Thoracic aorta (tissue), 2 donors: ENCODE measurements at regions not wholly inside any gene's neighbourhood (a gene's known extent, or its start where the extent isn't known, plus 50 kb on each side); places are given as distances from the start of the nearest gene placed in this dataset.

Experiments used
- ATAC-seq: fragments of 150-250 bp; one replicate; pipeline ENCODE4 v1.8.0; 2017; ENCODE audit warnings: low read depth; ENCODE audit not compliant: insufficient number of reproducible peaks, low FRiP score
- DNase-seq: peaks from one replicate; pipeline ENCODE4 v3.0.0-alpha.2; 2020; ENCODE audit warnings: low spot score
- H3K27ac ChIP-seq, 2 donors: fragments of 200-600 bp; sonication (generic); 1 replicate in 1 of 2; 2 replicates in 1 of 2; pipeline ENCODE4 v1.5.1; 2016; ENCODE audit warnings: mild to moderate bottlenecking in 2 of 2, moderate library complexity in 2 of 2
- H3K27me3 ChIP-seq: fragments of 200-600 bp; sonication (generic); replicated peaks from 2 replicates; pipeline ENCODE4 v1.6.0; 2016; ENCODE audit warnings: mild to moderate bottlenecking; ENCODE audit not compliant: insufficient read depth
- H3K36me3 ChIP-seq: fragments of 200-600 bp; sonication (generic); one replicate; pipeline ENCODE4 v1.5.1; 2016
- H3K4me1 ChIP-seq, 2 donors: fragments of 200-600 bp; sonication (generic); 1 replicate in 1 of 2; 2 replicates in 1 of 2; pipeline versions ENCODE4 v1.5.1 to v1.6.0; 2016; ENCODE audit warnings: low read depth in 2 of 2, mild to moderate bottlenecking in 1 of 2; ENCODE audit not compliant: control insufficient read depth in 1 of 2
- H3K4me3 ChIP-seq: fragments of 200-600 bp; sonication (generic); 2 replicates; pipeline ENCODE4 v1.5.1; 2016; ENCODE audit warnings: mild to moderate bottlenecking
- H3K9me3 ChIP-seq: fragments of 200-600 bp; sonication (generic); 2 replicates; pipeline ENCODE4 v1.5.1; 2016
- CTCF ChIP-seq: fragments of 200-600 bp; sonication (generic); IDR thresholded peaks from one replicate; pipeline ENCODE4 v1.5.1; 2019; ENCODE audit warnings: antibody characterized with exemption

- no peak for TF ChIP-seq CTCF
- DNase-seq (no peak), ATAC-seq (no peak)
- Histone ChIP-seq H3K27me3 (no peaks in the 10 kb centered on the region), H3K36me3 (no peaks in the 10 kb centered on the region), H3K27ac (no peak overlapping the region), H3K9me3 (no peaks in the 10 kb centered on the region), H3K4me3 (no peak overlapping the region), H3K4me1 (no peaks in the 10 kb centered on the region)
These were observed 271.1 kb downstream of the TFAP2C start for GRCh38 chr20:56900252-56900651.

GRCh38 chr20:56903421-56903820, 274.3 kb downstream of the TFAP2C start:
- Histone ChIP-seq H3K27me3 (no peaks in the 10 kb centered on the region), H3K36me3 (no peaks in the 10 kb centered on the region), H3K27ac (no peak overlapping the region), H3K4me3 (no peak overlapping the region), H3K9me3 (no peaks in the 10 kb centered on the region), H3K4me1 (no peaks in the 10 kb centered on the region)
- ATAC-seq (no peak), DNase-seq (no peak)
- TF ChIP-seq CTCF = no peak

- Histone ChIP-seq H3K27ac (no peak overlapping the region), H3K9me3 (no peaks in the 10 kb centered on the region), H3K27me3 (no peaks in the 10 kb centered on the region), H3K4me1 (no peaks in the 10 kb centered on the region), H3K36me3 (no peaks in the 10 kb centered on the region), H3K4me3 (no peak overlapping the region)
- no peak for DNase-seq
- ATAC-seq = no peak
- no peak for TF ChIP-seq CTCF
These were observed 274.8 kb downstream of the TFAP2C start for GRCh38 chr20:56903858-56904257.

GRCh38 chr20:56909918-56910714, 281.0 kb downstream of the TFAP2C start:
- Histone ChIP-seq H3K4me3 (no peak overlapping the region), H3K4me1 (no peaks in the 10 kb centered on the region), H3K27me3 (no peaks in the 10 kb centered on the region), H3K9me3 (no peaks in the 10 kb centered on the region), H3K36me3 (no peaks in the 10 kb centered on the region), H3K27ac (no peak overlapping the region)
- no peak for TF ChIP-seq CTCF
- ATAC-seq (no peak), DNase-seq (no peak)

GRCh38 chr20:56911946-56912345, 282.8 kb downstream of the TFAP2C start:
- Histone ChIP-seq H3K27ac (no peak overlapping the region), H3K4me1 (no peaks in the 10 kb centered on the region), H3K36me3 (no peaks in the 10 kb centered on the region), H3K4me3 (no peak overlapping the region), H3K27me3 (no peaks in the 10 kb centered on the region), H3K9me3 (no peaks in the 10 kb centered on the region)
- DNase-seq = no peak
- TF ChIP-seq CTCF = no peak
- no peak for ATAC-seq
